Hematopoietic multipotent progenitor cell treated with erythropoietin and hydrocortisone succinate and interleukin-3 and kit ligand, for 8 days (in vitro differentiated cells): ENCODE measurements at regions not wholly inside any gene's neighbourhood (a gene's known extent, or its start where the extent isn't known, plus 50 kb on each side); places are given as distances from the start of the nearest gene placed in this dataset.
A peak's percentile ranks its signal among the peaks of the same experiment; 100 is the strongest.
"Not testable (repeated sequence)": the region's sequence is repeated elsewhere in the genome, so short reads cannot be mapped to it uniquely, and the experiment has no call there.

Experiments used
- DNase-seq: peaks from one replicate; pipeline ENCODE4 v3.0.0-alpha.2; 2015

DNA sequence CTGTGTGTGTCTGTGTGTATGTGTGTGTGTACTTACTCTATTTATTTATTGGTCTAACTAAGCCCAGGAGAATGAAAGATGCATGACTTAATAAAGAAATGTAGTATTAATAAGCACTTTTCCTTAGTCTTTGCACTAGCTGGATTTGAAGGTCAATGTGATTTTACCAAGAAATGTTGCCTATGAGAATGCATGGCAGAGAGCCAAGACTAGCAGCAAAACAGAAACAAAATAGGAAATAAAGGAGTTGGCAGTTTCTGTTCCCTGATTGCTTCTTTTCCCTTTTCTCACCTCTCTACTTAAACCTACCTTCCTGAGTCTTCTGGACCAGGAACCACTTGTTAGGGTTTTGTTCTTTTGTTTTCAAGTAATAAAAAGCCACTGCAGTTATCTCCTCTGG lies 286.1 kb downstream of the KCTD12 start:
- no peak for DNase-seq

DNA sequence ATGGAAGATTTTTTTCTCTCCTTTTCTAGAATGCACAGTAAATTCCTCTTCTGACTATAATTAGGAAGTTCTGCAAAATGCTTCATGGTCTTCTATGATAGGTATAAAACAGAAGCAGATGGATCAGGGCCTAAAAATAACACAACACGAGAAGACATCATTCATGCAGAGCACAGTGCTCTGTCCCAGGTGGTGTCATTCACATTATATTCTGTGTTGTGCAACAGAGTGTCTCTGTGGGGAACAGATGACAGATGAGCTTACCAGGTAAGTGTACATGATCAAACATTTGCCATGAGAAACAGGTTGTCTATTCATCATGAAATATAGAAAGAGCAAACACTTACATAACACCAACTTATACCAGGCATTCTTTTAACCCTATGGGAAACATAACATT lies 288.3 kb downstream of the KCTD12 start:
- no peak for DNase-seq

DNA sequence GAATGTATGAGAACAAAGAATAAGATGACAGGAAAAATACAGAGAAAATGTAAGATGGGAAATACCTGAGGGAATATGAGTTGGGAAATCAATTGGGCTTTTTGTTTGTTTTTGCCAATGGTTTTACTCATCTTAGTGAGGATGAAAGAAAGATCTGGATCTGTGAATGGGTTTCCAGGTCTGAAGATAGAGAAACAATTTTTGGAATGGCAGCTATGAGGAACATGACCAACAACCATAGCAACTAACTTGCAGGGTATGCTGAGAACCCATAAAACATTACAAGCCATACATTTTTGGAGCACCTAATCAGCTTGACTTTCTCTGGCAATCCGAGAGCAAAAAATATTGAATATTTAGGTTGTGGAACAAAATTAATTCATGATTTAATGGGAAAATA lies 290.0 kb downstream of the KCTD12 start:
- DNase-seq: no peak

DNA sequence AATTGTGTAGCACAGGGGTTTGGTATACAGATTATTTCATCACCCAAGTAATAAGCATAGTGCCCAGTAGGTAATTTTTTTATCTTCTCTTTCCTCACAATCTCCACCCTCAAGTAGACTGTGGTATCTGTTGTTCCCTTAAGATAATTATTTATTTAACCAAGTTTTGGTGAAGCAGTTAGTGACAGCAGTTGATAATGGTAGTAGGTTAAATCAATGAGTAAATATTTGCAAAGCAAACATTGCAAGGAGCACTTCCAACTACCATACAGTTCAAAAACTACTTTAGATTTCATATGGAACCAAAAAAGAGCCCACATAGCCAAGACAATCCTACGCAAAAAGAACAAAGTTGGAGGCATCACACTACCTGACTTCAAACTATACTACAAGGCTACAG lies 291.8 kb downstream of the KCTD12 start:
- no peak for DNase-seq

DNA sequence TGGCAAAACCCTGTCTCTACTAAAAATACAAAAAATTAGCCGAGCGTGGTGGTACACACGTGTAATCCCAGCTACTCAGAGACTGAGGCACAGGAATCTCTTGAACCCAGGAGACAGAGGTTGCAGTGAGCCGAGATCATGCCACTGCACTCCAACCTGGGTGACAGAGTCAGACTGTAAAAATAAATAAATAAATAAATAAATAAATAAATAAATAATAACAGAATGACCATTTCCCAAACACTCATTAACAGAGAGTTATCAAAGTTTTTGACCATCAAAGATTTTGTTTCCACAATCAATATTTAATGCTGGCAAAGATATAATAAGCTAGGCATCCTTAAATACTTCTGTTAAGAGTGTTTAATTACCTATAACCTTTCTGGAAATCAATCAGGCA lies 299.4 kb downstream of the KCTD12 start:
- no peak for DNase-seq

DNA sequence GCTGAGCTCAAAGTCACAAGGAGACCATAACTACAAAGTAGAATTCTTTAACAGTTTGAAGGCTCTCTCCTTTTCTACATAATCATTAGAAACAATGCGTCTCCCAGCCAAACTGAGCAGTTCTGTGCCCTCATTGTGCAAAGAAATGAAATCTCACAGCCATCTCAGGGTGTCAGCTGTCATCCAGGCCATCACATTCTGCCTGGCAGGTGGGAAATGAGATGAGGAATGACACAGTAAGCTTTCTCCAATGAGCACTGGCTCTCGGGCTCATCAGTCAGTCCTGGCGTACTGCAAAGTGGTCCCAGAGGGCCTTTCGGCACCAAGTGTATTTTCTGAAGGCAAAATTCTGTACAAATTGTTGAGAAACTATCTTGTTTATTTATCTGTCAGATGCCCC lies 306.5 kb downstream of the KCTD12 start:
- no peak for DNase-seq

DNA sequence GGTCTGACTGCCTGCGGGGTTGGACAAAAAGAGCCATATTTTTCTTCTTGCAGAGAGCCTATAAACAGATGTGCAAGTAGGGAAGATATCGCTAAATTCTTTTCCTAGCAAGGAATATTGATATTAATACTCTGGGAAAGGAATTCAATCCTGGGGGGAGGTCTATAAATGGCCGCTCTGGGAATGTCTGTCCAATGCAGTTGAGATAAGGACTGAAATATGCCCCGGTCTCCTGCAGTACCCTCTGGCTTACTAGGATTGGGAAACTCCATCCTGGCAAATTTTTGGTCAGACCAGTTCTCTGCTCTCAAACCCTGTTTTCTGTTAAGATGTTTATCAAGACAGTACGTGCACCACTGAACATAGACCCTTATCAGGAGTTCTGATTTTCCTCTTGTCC lies 310.6 kb downstream of the KCTD12 start:
- not testable (repeated sequence) for DNase-seq

DNA sequence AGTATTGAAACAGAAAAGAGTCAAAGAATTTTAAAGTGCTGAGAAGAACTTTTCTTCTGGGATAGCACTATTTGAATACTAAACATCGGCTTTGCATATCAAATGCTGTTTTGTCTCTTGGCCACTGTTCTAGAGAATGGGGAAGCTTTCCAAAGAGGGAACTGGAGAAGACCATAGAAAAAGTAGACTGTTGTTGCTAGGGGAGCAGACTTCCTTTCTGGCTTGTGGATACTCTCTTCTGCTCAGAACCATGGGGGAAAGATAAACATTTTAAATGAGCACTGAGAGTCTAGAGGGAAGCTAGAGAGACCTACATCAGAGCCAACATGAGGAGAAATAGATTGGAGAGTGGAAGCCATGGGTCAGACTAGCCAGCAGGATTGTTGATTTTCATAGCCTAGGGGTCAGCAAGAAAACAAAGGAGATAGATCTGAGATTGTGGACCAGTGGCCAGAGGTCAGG lies 315.7 kb downstream of the KCTD12 start:
- DNase-seq: no peak

DNA sequence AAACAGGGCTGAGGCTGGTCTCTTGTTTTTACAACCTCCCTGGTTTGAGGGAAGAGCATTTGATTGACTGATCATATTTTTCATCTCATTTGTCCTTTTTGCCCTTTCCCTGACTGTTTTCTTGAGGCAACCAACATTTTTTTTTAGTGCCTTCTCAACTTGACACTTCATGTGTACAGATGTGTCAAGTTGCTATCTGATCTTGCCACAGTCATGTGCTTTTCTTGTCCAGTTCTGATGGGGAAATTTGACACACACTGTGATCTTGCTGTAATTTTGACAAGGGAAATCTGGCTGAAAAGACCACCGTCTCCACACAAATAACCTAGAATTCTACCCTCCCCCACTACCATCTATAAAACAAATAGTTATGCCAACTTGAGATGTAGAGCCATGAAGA lies 329.6 kb downstream of the KCTD12 start:
- no peak for DNase-seq

DNA sequence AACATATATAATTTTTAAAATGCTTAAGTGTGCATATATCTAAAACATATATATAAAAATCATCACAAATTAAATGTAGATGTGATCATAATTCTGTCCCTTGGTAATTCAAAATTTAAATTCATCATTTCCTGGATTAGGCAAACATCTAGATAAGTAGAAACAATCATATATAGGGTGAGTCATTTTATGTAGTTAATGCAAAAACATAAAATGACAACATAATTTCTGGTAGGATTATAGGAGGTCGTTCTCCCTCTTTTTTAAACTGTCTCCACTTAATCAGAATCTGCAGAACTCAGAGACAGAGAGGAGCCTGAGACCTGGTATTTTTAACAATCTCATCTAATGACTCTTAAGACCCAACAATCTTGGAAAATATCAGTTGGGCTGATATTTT lies 333.4 kb downstream of the KCTD12 start:
- no peak for DNase-seq

DNA sequence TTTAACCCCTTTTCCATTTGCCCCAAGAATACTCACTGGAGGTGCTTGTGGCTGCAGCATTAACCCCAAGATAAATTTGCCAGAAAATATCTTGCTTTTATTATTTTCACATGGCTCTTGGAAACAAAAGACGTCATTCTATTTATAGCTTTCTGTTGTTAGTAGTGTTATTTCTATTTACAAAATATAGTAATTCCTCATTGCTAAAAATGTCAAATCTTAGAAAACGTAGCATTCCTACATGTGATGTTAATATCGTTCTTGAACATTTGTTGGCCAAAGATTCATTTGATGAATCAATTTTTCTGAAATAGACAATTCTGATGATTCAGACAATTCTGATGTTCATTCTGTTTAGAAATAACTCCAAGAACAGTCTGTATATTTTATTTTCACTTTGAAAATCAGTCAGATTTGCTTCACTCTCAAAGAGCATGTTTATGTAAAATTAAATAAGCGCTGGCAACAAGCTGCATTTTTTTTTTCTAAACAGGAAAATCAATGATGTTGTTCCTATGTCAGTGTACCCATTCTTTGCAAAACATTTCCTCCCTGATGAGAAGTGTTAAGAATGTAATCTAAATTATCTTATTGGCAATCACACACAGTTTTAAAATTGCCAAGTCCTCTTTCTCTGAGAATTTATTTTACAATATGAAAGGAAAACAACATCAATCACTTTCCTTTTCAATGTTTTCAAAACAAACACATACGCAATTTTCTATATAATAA lies 334.0 kb downstream of the KCTD12 start:
- DNase-seq: no peak

DNA sequence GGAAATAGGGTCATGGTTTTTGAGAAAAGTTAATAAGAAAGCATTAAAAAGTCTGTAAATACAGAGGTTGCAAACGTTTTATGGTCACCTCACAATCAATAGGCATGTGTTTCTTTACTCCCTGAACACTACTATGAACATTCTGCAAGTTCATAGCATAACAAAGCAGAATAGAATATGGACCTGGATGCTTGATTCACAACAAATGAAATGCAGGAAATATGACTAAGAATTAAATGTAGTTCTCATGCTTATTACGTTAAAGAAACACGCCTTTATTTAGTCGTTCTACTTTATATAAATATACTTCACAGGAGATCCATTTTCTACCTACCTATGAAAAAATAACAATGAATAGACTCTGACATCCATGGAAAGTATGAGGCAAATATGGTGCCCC lies 344.0 kb downstream of the KCTD12 start:
- DNase-seq: no peak

DNA sequence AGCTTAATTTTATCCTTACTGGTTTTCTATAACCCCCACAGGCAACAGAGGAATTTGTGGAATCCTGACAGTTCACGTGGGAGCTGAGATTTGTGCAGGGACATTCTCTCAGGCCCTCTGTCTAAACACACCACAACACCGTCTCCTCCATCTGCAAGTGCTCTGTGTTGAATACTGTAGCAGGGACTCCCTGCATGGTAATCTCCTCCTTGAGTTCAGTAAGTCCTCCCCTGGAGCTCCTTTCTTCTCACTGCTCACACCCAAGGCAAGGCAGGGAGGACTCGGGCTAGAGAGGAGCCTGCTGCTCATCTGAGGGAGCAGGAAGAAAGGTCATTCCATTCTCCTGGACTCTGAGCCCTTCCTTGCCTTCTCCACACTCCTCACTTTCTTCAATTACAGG lies 348.2 kb downstream of the KCTD12 start:
- DNase-seq: no peak

DNA sequence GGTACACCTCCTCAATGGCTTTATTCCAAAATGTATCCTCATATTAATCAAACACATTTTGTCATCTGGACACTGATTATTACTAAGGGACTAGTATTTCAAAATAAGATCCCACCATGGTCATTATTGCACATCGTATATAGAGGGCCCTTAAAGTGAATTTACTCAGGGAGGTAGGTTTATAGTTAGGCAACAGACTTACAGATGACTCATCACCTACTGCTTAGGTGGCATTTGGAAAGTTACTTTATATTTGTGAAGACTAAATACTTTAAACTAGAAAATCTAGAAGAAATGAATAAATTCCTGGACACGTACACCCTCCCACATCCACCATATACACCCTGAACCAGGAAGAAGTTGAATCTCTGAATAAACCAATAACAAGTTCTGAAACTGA lies 353.0 kb downstream of the KCTD12 start:
- no peak for DNase-seq

DNA sequence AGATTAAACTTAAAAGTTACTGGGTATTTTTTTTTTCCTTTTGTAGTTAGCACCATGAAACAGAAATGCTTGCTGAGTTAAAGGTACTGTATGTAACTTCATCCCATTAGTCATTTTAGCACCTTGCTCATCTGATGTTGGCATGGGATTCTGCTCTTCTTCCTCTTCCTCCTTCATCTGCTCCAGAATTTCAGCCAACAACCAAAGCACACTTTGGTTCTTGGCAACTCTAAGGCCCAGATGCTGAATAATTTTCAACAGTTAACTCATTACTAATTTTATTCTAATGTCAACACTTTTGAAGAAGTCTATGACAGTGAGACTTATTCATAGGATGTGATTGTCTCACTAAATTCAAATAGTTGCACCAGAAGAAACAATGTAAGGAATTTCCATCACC lies 359.2 kb downstream of the KCTD12 start:
- DNase-seq: no peak

DNA sequence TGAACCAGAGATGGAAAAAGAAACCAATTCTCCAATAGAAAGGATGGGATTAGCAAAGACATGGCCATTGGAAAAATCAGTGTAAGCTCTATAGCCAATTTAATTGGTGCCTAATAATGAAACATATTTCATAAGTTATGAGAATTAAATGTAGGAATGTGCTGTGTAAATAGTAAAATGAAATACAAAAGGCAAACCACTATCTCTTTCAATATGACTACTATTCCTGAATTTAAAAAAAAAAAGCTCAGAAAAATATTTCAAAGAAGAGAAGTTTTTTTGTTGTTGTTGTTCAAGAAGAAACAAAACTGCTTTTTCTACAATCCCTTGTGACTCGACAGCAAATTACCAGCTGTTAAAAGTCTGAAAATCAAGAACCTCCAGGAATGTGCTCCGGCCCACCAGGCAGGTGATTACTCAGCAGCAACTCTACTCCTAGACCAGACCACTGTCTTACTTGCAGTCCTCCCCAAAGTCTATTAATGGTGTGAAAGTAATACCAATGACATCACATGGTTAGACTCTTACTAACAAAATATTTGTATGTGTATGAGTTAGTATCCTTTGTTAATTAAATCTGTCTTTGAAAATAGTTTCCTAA lies 362.4 kb downstream of the KCTD12 start:
- no peak for DNase-seq

DNA sequence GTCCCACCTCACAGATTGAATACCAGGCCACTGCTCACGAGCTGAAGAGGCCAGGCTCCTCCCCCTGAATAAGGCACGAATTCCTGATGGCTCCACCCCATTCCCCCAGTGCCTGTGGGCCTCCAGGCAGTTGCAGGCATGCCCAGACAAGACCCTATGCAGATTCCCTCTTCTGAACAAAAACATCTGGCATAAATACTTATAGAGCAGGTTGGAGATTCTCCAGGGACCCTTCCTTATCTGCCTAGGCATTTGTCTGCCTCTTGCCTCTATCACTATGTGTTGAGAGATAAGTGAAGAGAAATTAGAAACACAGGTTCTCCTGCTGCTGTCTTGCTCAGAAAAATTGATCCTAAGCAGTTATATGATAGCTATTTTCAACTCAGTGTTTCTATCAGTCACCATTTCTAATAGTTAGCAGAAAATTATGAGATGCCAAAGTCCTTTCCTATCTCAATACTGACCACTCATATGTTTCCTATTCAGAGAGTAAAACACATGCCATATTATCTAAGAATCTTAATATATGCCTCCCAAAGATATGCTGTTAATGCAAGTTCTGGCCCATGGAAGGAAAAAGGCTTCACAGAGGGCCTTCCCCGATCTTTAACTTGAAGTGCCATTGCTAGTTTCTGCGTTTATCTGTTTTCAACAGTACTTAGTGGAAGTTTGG lies 364.0 kb downstream of the KCTD12 start:
- DNase-seq: peak; percentile 77

DNA sequence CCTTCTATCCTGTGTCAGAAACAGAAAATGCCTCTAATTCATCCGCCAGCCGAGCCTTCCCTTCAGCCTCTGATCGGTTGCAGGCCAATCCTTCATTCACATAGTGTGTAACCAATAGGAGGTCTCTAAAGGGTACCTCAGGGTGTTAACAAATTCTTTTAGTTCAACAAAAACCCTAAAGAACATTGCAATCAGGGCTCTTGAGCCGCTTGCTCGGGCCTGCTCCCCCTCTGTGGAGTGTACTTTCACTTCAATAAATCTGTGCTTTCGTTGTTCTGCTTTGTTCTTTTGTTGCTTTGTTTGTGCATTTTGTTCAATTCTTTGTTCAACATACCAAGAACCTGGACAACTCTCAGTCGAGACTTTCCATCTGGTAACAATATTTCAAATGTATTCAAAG lies 366.5 kb downstream of the KCTD12 start:
- DNase-seq: no peak

DNA sequence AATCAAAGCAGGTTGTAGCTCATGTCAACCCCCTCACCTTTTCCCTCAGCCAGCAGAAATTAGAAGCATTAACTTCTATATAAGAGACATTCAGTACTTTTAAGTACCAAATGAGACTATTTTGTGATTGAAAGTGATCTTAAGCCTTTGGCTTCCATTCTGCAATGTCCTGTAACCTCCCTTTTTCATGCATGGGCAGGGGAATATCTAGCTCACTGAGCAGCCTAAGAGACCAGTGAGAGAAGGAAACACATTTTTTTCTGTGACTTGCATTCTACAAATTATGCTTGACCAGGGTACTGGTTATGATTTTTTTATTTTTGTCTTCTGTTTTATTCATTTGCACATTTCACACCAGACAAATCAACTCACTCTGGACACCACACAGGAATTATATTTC lies 369.6 kb downstream of the KCTD12 start:
- DNase-seq: no peak

DNA sequence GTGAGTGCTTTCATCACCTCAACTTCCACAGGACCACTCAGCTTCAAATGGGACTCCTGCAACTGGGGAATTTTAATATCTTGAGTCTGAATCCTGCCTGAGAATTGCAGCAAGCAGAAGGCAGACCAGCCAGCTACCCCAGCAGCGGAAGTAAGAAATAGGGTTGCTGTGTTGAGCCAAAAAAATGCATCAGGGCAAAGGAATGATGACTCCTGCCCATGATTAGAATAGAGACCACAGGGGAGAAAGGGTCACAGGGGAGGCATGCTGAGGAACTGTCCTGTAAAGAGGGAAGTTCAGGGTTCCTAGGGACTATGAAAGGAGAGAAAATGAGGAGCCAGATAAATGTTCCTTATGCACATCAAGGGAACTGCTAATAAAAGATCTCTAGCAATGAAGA lies 370.2 kb downstream of the KCTD12 start:
- no peak for DNase-seq

DNA sequence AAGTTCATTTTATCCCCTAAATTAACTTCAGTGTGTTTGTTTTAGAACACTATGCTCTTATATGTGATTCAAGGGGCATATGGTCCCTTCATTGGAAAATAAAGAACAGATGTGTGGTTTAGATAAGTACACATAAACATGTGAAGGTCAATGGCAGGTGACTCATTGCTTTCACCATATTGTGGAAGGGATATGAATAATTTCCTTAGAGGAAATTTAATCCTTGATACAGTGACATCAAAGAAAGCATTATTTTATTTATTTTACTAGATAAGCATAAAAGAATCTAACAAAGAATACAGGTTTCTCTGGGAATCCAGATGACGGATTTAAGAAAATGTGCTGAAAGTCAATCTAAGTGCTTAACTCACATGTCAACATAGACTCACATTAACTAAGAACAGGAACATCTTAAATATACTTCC lies 373.5 kb downstream of the KCTD12 start:
- DNase-seq: peak; percentile 51

DNA sequence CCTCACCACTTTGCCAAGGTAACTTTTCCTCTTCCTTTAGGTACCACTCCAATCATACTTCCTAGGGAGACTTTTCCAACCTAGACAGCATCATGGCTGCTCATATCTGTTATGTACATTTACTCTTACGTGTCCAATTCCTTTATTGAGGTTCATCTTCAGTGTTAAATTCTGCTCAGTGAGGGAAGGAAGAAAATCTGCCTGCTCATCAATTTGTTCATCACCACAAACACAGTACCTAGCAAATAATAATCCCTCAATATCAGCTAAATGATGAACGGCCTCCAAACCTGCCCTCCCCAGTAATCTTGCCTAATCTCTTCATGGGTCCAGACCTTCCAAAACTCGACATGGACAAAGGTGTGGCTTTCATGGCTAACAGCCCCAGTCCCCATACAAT lies 380.8 kb downstream of the KCTD12 start:
- no peak for DNase-seq

DNA sequence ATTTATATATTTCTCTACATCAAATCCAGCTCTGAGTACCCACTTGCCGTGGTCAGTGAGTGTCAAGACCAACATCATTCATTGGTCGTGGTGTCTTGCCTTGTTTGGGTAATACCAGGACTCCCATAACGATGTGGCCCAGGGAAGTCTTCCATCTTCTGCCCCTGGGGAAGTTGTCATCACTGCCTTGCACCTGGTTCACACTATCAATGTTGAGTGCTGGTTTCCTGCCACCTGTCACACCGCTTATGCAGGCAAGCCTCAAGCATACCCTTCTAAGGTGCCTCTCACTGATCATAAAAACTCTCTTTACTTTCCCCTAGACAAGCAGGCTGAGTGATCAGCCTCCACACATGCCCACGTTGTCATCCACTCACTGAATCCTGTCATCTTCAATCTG lies 382.4 kb downstream of the KCTD12 start:
- no peak for DNase-seq

DNA sequence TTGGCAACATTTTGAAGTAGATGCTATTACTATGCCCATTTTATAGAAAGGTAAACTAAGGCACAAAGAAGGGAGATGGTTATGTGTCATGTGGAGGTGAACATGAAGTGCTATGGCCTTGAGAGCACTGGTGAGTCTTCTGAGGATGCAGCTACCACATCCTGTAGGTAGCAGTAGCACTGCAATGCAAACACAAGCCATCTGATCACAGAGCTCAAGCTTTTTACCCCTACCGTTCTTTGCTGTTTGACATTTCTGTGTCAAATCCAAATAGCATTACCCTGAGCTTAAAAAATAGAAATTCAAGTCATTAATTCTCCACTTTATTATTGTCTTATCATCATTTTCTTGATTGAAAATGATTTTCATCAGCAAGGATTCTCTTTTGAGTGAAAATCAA lies 382.9 kb downstream of the KCTD12 start:
- no peak for DNase-seq
